ENCODE measurements at regions not wholly inside any gene's neighbourhood (a gene's known extent, or its start where the extent isn't known, plus 50 kb on each side); places are given as distances from the start of the nearest gene placed in this dataset.

DNA sequence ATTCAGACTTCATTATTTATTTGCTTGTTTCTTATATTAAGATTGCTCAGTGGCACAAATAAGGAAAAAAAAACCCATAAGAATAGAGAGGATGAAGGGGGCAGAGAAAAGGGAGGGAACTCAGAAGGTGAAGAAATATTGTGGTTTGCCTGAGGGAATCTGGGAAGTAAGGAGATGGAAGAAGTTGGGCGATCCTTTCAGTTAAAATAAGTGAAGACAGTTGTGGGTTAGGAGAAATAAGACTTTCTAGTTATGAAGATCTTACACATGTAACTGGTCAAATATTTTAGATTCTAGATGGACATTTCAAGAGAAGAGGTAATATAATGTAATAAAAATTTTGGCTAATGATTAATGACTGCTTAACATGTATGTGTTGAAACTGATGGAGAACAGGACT, 138.7 kb upstream of the LIMCH1 start:
- no peak overlapping the region for H3K4me3 ChIP-seq (ENCODE audit: low read depth in 1 of 2, low read length in 2 of 2)
- no peaks in the 10 kb centered on the region for H3K9me3 ChIP-seq (ENCODE audit: control insufficient read depth in 2 of 2, insufficient read depth in 1 of 2, low read depth in 1 of 2, low read length in 1 of 2)
- no peaks in the 10 kb centered on the region for H3K4me1 ChIP-seq (ENCODE audit: control insufficient read depth in 2 of 2, insufficient read depth in 2 of 2, low read length in 1 of 2)
- 67 to 71% methylated on average over 1 of the region's 1 CpG for WGBS, 2 donors
- no peak overlapping the region for H3K27ac ChIP-seq (ENCODE audit: low read depth in 2 of 2, low read length in 1 of 2)
- no peaks in the 10 kb centered on the region for H3K36me3 ChIP-seq (ENCODE audit: control insufficient read depth in 2 of 2, insufficient read depth in 2 of 2, low read length in 1 of 2)
- H3K27me3 ChIP-seq (ENCODE audit: control insufficient read depth in 1 of 2, insufficient read depth in 2 of 2, low read length in 2 of 2) = no peaks in the 10 kb centered on the region

DNA sequence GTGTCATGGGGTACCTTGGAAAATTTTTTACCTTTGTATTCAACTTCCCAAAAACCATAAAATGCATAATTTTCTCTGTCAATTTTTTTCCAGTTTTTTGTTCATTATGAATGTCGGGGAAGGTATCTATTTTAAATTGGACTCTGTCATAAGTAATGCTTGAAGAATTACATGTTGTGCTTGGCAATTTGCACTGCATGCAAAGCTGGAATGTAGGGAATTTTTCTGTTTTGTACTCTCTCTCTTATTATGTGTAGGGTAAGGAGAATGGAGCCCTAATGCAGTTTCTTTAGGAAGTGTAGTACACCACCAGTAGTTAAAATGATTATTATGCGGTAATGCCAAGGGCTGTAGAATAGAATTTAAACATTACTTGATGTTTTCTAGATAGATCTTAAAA, 137.7 kb upstream of the LIMCH1 start:
- WGBS, 2 donors = 80 to 83% methylated on average over 2 of the region's 2 CpGs
- Histone ChIP-seq H3K27ac (ENCODE audit: low read depth in 2 of 2, low read length in 1 of 2) (no peak overlapping the region), H3K4me1 (ENCODE audit: control insufficient read depth in 2 of 2, insufficient read depth in 2 of 2, low read length in 1 of 2) (no peaks in the 10 kb centered on the region), H3K36me3 (ENCODE audit: control insufficient read depth in 2 of 2, insufficient read depth in 2 of 2, low read length in 1 of 2) (no peaks in the 10 kb centered on the region), H3K27me3 (ENCODE audit: control insufficient read depth in 1 of 2, insufficient read depth in 2 of 2, low read length in 2 of 2) (no peaks in the 10 kb centered on the region), H3K9me3 (ENCODE audit: control insufficient read depth in 2 of 2, insufficient read depth in 1 of 2, low read depth in 1 of 2, low read length in 1 of 2) (no peaks in the 10 kb centered on the region), H3K4me3 (ENCODE audit: low read depth in 1 of 2, low read length in 2 of 2) (no peak overlapping the region)

DNA sequence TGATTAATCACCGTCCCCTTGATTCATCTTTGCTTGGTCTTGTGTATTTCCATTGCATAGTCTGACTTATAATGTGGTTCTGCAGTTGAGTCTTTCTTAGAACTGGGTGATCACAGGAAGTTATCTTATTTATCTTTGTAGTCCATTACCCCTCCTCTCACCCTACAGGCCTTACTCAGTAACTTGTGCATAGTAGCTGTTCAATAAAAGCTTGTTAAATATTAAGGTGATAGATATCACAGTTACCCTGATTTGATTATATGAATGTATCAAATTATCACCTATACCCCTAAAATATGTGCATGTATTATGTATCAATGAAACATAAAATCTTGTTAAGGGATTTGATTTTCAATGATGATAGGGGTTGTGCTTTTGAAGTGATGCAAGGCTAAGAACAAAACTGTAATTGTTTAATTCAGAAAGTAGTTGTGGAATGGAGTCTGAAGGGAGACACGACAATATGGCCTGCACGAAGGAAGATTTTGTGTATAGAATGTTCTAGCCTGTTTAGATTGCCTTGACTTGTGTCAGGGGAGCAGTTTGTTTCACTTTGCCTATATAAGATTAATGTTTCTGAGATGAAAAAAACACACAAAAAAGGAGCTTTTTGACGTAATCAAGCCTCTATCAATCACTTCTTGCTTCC, 132.4 kb upstream of the LIMCH1 start:
- no peaks in the 10 kb centered on the region for H3K27me3 ChIP-seq (ENCODE audit: control insufficient read depth in 1 of 2, insufficient read depth in 2 of 2, low read length in 2 of 2)
- no peak overlapping the region for H3K4me3 ChIP-seq (ENCODE audit: low read depth in 1 of 2, low read length in 2 of 2)
- H3K27ac ChIP-seq (ENCODE audit: low read depth in 2 of 2, low read length in 1 of 2) = no peak overlapping the region
- 73 to 74% methylated on average over 4 of the region's 4 CpGs for WGBS, 2 donors
- no peaks in the 10 kb centered on the region for H3K36me3 ChIP-seq (ENCODE audit: control insufficient read depth in 2 of 2, insufficient read depth in 2 of 2, low read length in 1 of 2)
- no peaks in the 10 kb centered on the region for H3K9me3 ChIP-seq (ENCODE audit: control insufficient read depth in 2 of 2, insufficient read depth in 1 of 2, low read depth in 1 of 2, low read length in 1 of 2)
- no peaks in the 10 kb centered on the region for H3K4me1 ChIP-seq (ENCODE audit: control insufficient read depth in 2 of 2, insufficient read depth in 2 of 2, low read length in 1 of 2)

DNA sequence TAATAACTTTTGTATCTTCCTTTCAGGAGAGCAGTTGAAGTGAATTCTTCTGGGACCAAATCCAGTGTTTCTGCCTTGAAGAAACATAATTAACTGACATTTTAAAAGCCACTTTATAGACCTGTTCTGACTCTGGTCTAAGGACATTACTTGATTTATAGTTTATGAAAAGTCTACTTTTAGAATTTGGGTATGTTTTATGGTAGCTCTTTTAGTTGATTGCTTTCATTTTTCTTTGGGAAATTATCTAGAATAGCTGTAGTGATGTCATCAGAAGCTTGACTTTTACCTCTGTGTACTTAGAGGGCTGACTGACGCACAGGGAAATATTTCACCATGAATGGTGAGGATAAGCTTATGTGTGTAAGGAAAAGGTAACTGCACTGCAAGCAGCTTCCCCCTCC, 131.8 kb upstream of the LIMCH1 start:
- Histone ChIP-seq H3K36me3 (ENCODE audit: control insufficient read depth in 2 of 2, insufficient read depth in 2 of 2, low read length in 1 of 2) (no peaks in the 10 kb centered on the region), H3K27ac (ENCODE audit: low read depth in 2 of 2, low read length in 1 of 2) (no peak overlapping the region), H3K4me1 (ENCODE audit: control insufficient read depth in 2 of 2, insufficient read depth in 2 of 2, low read length in 1 of 2) (no peaks in the 10 kb centered on the region), H3K9me3 (ENCODE audit: control insufficient read depth in 2 of 2, insufficient read depth in 1 of 2, low read depth in 1 of 2, low read length in 1 of 2) (no peaks in the 10 kb centered on the region), H3K4me3 (ENCODE audit: low read depth in 1 of 2, low read length in 2 of 2) (no peak overlapping the region), H3K27me3 (ENCODE audit: control insufficient read depth in 1 of 2, insufficient read depth in 2 of 2, low read length in 2 of 2) (no peaks in the 10 kb centered on the region)
- WGBS, 2 donors = 71 to 82% methylated on average over 1 of the region's 1 CpG

DNA sequence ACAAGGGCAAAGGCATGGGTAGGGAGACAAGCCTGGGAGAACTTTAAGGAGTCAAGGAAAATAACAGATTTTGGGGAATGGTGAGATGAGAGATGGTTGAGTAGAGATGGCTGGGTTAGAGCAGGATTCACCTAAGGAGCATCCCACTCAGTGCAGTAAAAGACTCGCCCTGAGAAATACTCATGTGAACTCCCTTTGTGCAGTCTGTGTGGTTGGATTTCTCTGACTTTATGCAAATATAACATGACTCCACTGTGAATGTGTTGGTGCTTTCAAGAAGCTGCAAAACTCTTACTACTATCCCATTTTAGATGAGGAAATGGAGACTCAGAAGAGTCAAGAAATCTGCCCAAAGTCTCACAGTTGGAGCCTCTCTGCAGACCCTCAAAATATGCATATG, 129.8 kb upstream of the LIMCH1 start:
- no peaks in the 10 kb centered on the region for H3K36me3 ChIP-seq (ENCODE audit: control insufficient read depth in 2 of 2, insufficient read depth in 2 of 2, low read length in 1 of 2)
- WGBS, 2 donors = 30 to 95% methylated on average over 1 of the region's 1 CpG
- no peaks in the 10 kb centered on the region for H3K9me3 ChIP-seq (ENCODE audit: control insufficient read depth in 2 of 2, insufficient read depth in 1 of 2, low read depth in 1 of 2, low read length in 1 of 2)
- no peak overlapping the region for H3K4me3 ChIP-seq (ENCODE audit: low read depth in 1 of 2, low read length in 2 of 2)
- H3K27ac ChIP-seq (ENCODE audit: low read depth in 2 of 2, low read length in 1 of 2) = no peak overlapping the region
- H3K4me1 ChIP-seq (ENCODE audit: control insufficient read depth in 2 of 2, insufficient read depth in 2 of 2, low read length in 1 of 2) = no peaks in the 10 kb centered on the region
- H3K27me3 ChIP-seq (ENCODE audit: control insufficient read depth in 1 of 2, insufficient read depth in 2 of 2, low read length in 2 of 2) = no peaks in the 10 kb centered on the region

DNA sequence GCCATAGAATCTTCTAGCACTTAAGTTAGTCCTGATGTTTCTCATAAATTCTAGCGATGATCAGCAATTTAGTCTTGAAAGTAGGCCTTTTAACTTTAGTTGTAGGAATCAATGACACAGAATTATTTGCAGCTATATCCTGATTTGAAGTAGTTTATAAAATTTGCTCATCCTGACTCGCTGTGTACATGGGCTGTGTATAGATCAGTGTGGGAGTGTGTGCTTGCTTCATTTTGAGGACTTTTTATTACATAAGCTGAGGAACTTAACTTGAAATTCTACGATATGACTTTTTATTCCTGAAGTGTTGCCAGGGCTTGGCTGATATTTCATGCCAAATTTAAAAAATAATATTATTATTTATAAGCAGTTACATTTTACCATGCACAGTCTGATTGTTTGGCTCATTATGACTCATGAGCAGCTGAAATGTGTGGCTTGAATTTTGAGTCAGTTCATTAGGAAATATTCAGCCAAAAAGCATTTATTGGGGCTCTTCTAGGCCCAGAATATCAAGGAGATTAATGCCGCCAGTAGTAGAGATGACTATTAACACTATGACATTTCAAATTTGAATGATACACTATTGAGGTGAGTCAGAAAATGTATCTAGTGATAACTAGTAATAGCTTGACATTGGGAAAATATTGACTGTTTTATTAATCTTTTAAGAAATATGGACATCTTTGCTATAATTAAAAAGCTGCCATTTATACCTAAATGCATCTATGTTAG, 128.9 kb upstream of the LIMCH1 start:
- no peaks in the 10 kb centered on the region for H3K4me1 ChIP-seq (ENCODE audit: control insufficient read depth in 2 of 2, insufficient read depth in 2 of 2, low read length in 1 of 2)
- H3K9me3 ChIP-seq (ENCODE audit: control insufficient read depth in 2 of 2, insufficient read depth in 1 of 2, low read depth in 1 of 2, low read length in 1 of 2) = no peaks in the 10 kb centered on the region
- H3K36me3 ChIP-seq (ENCODE audit: control insufficient read depth in 2 of 2, insufficient read depth in 2 of 2, low read length in 1 of 2) = no peaks in the 10 kb centered on the region
- H3K27me3 ChIP-seq (ENCODE audit: control insufficient read depth in 1 of 2, insufficient read depth in 2 of 2, low read length in 2 of 2) = no peaks in the 10 kb centered on the region
- WGBS, 2 donors = 52 to 68% methylated on average over 4 of the region's 4 CpGs
- no peak overlapping the region for H3K4me3 ChIP-seq (ENCODE audit: low read depth in 1 of 2, low read length in 2 of 2)
- no peak overlapping the region for H3K27ac ChIP-seq (ENCODE audit: low read depth in 2 of 2, low read length in 1 of 2)

DNA sequence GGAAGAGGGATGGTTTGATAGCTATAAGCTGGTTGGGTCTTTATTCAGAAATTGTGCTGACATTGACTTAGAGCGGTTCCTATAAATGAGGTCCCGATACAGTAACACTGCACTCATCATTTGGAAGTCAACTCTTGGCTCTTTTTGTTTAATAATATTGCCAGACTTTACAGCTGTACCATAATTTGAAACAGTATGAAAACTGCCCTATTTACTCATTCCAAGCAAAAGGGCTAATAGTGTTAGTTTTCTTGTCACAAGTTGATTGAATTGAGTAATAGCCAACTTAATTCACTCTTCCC, 128.4 kb upstream of the LIMCH1 start:
- no peaks in the 10 kb centered on the region for H3K27me3 ChIP-seq (ENCODE audit: control insufficient read depth in 1 of 2, insufficient read depth in 2 of 2, low read length in 2 of 2)
- H3K4me3 ChIP-seq (ENCODE audit: low read depth in 1 of 2, low read length in 2 of 2) = no peak overlapping the region
- H3K4me1 ChIP-seq (ENCODE audit: control insufficient read depth in 2 of 2, insufficient read depth in 2 of 2, low read length in 1 of 2) = no peaks in the 10 kb centered on the region
- no peaks in the 10 kb centered on the region for H3K36me3 ChIP-seq (ENCODE audit: control insufficient read depth in 2 of 2, insufficient read depth in 2 of 2, low read length in 1 of 2)
- H3K27ac ChIP-seq (ENCODE audit: low read depth in 2 of 2, low read length in 1 of 2) = no peak overlapping the region
- H3K9me3 ChIP-seq (ENCODE audit: control insufficient read depth in 2 of 2, insufficient read depth in 1 of 2, low read depth in 1 of 2, low read length in 1 of 2) = no peaks in the 10 kb centered on the region
- WGBS, 2 donors = 90 to 92% methylated on average over 2 of the region's 2 CpGs

DNA sequence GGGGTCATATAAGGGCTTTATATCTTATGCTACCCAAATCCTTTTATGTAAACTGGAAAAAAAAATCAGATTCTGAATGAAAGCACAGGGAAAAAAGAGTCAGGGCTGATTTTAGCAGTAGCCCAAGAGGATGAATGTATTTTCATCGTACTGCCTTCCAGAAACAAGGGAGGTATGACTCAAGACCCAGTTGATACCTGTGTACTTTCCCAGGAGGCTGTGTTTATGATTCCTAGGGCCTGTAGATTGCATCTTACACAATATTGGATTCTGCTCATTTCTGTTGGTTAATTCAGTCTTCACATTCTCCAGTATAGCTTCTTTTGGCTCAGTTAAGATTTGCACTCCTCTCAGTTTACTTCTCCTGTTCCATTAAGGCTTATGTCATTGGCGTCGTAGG, 127.9 kb upstream of the LIMCH1 start:
- Histone ChIP-seq H3K27me3 (ENCODE audit: control insufficient read depth in 1 of 2, insufficient read depth in 2 of 2, low read length in 2 of 2) (no peaks in the 10 kb centered on the region), H3K27ac (ENCODE audit: low read depth in 2 of 2, low read length in 1 of 2) (no peak overlapping the region), H3K4me3 (ENCODE audit: low read depth in 1 of 2, low read length in 2 of 2) (no peak overlapping the region), H3K4me1 (ENCODE audit: control insufficient read depth in 2 of 2, insufficient read depth in 2 of 2, low read length in 1 of 2) (no peaks in the 10 kb centered on the region), H3K36me3 (ENCODE audit: control insufficient read depth in 2 of 2, insufficient read depth in 2 of 2, low read length in 1 of 2) (no peaks in the 10 kb centered on the region), H3K9me3 (ENCODE audit: control insufficient read depth in 2 of 2, insufficient read depth in 1 of 2, low read depth in 1 of 2, low read length in 1 of 2) (no peaks in the 10 kb centered on the region)
- WGBS, 2 donors = 75 to 79% methylated on average over 3 of the region's 3 CpGs

DNA sequence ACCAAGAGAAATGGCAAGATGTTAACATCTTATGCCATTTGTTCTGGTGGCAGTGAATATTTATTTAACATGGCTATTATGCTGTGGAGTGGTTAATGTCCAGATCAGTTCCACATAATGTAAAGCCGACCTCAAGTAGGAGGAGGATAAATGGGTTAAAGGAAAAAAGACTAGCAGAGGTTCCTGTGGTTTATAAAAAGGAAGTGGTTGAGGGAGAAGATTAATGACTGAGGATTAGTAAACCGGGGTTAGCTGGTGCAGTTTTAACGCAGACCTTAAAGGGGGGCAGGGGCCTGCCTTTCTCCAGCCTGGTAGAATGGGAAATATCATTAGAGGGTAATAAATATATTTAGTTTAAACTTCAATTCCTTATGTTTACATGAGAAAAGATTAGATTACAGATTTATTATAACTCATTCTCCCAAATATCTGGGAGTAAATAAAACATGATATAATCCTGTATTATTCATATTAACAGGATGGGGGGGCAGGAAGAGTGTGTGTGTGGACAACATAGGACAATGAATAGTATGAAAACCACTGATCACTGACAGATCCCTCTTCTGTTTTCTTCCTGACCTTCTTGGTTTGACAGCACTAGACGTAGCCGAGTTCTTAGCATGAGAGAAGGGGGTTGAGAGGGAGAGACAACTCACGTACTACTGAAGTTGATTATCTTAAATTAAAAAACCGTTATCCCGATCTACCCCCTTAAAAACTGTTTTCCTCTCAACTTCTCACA, 124.1 kb upstream of the LIMCH1 start:
- H3K4me1 ChIP-seq (ENCODE audit: control insufficient read depth in 2 of 2, insufficient read depth in 2 of 2, low read length in 1 of 2) = no peaks in the 10 kb centered on the region
- no peaks in the 10 kb centered on the region for H3K27me3 ChIP-seq (ENCODE audit: control insufficient read depth in 1 of 2, insufficient read depth in 2 of 2, low read length in 2 of 2)
- no peaks in the 10 kb centered on the region for H3K36me3 ChIP-seq (ENCODE audit: control insufficient read depth in 2 of 2, insufficient read depth in 2 of 2, low read length in 1 of 2)
- H3K27ac ChIP-seq (ENCODE audit: low read depth in 2 of 2, low read length in 1 of 2) = no peak overlapping the region
- H3K4me3 ChIP-seq (ENCODE audit: low read depth in 1 of 2, low read length in 2 of 2) = no peak overlapping the region
- 52 to 68% methylated on average over 8 of the region's 8 CpGs for WGBS, 2 donors
- no peaks in the 10 kb centered on the region for H3K9me3 ChIP-seq (ENCODE audit: control insufficient read depth in 2 of 2, insufficient read depth in 1 of 2, low read depth in 1 of 2, low read length in 1 of 2)

DNA sequence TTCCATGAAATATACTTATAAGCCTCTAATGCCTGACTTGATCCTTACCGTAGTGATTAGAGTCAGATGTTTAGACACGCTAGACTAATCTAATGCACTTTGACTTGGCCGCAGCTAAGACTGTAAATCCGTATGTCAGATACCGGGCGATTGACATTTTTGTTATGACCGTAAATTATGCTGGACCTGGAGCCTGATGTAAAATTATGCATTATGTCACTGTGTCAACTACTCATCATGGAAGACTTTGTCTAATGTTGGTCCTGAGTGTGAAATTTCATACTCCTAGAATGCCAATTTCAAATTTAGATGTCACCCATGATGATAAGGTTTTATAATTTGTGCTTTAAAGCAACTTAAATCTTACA, 123.6 kb upstream of the LIMCH1 start:
- H3K4me1 ChIP-seq (ENCODE audit: control insufficient read depth in 2 of 2, insufficient read depth in 2 of 2, low read length in 1 of 2) = no peaks in the 10 kb centered on the region
- H3K27me3 ChIP-seq (ENCODE audit: control insufficient read depth in 1 of 2, insufficient read depth in 2 of 2, low read length in 2 of 2) = no peaks in the 10 kb centered on the region
- no peaks in the 10 kb centered on the region for H3K36me3 ChIP-seq (ENCODE audit: control insufficient read depth in 2 of 2, insufficient read depth in 2 of 2, low read length in 1 of 2)
- no peak overlapping the region for H3K27ac ChIP-seq (ENCODE audit: low read depth in 2 of 2, low read length in 1 of 2)
- no peaks in the 10 kb centered on the region for H3K9me3 ChIP-seq (ENCODE audit: control insufficient read depth in 2 of 2, insufficient read depth in 1 of 2, low read depth in 1 of 2, low read length in 1 of 2)
- H3K4me3 ChIP-seq (ENCODE audit: low read depth in 1 of 2, low read length in 2 of 2) = no peak overlapping the region
- WGBS, 2 donors = 64 to 80% methylated on average over 7 of the region's 7 CpGs
